Lower leg skin (tissue), 3 donors: ENCODE measurements at regions not wholly inside any gene's neighbourhood (a gene's known extent, or its start where the extent isn't known, plus 50 kb on each side); places are given as distances from the start of the nearest gene placed in this dataset.

Source experiments
- POLR2A ChIP-seq, 2 donors: fragments of 450-650 bp; IDR thresholded peaks; one replicate each; pipeline ENCODE4 v1.6.1; 2016 to 2017; ENCODE audit warnings: antibody characterized with exemption in 2 of 2, mild to moderate bottlenecking in 1 of 2, moderate library complexity in 1 of 2
- TF ChIP-seq, protein P1 (sequence below), 3 donors: fragments of 450-650 bp; IDR thresholded peaks; one replicate each; pipeline ENCODE4 v1.5.1; 2016; ENCODE audit warnings: antibody characterized with exemption in 3 of 3, mild to moderate bottlenecking in 3 of 3, moderate library complexity in 2 of 3

- TF ChIP-seq, protein P1, sequence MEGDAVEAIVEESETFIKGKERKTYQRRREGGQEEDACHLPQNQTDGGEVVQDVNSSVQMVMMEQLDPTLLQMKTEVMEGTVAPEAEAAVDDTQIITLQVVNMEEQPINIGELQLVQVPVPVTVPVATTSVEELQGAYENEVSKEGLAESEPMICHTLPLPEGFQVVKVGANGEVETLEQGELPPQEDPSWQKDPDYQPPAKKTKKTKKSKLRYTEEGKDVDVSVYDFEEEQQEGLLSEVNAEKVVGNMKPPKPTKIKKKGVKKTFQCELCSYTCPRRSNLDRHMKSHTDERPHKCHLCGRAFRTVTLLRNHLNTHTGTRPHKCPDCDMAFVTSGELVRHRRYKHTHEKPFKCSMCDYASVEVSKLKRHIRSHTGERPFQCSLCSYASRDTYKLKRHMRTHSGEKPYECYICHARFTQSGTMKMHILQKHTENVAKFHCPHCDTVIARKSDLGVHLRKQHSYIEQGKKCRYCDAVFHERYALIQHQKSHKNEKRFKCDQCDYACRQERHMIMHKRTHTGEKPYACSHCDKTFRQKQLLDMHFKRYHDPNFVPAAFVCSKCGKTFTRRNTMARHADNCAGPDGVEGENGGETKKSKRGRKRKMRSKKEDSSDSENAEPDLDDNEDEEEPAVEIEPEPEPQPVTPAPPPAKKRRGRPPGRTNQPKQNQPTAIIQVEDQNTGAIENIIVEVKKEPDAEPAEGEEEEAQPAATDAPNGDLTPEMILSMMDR (IDR thresholded peaks at IDR 0.05) = no peak
- no peak for TF ChIP-seq POLR2A (IDR thresholded peaks at IDR 0.05)
Observed at GRCh38 chr13:58573743-58574142, 942.2 kb downstream of the PCDH17 start.
